SK-N-SH (cell line): ENCODE measurements at regions not wholly inside any gene's neighbourhood (a gene's known extent, or its start where the extent isn't known, plus 50 kb on each side); places are given as distances from the start of the nearest gene placed in this dataset.

ENCODE experiments used
- CTCF ChIA-PET: fragments of 300-600, 350-600 bp; formaldehyde crosslinking; extraction: SDS; loops from one replicate; lab custom pipeline; 2021; lab: Yijun Ruan, JAX
- POLR2A ChIA-PET: fragments of 350-600 bp; sonication (Branson Sonifier 250); formaldehyde crosslinking; extraction: SDS; loops from one replicate; lab custom pipeline; 2020; ENCODE audit warnings: antibody characterized with exemption, inconsistent platforms; lab: Yijun Ruan, JAX
- DNase-seq: peaks from one replicate; pipeline ENCODE4 v3.0.0; 2012
- H2AFZ ChIP-seq: fragments of 200-600 bp; sonication (generic); 2 replicates; pipeline ENCODE4 v1.8.1; 2016; ENCODE audit warnings: antibody characterized with exemption, mild to moderate bottlenecking, low read depth
- H3F3A ChIP-seq: fragments of 200-600 bp; sonication (generic); replicated peaks from 2 replicates; pipeline ENCODE3; 2016; ENCODE audit warnings: antibody characterized with exemption, mild to moderate bottlenecking; ENCODE audit not compliant: insufficient read depth
- H3K27ac ChIP-seq, 2 experiments: fragments of 200-500 bp in 1 of 2; fragments of 200-600 bp in 1 of 2; sonication (Bioruptor generic) in 1 of 2; sonication (generic), shearing (Covaris generic) in 1 of 2; 2 replicates each; pipeline versions ENCODE4 v1.5.1 to v1.6.1; 2014 to 2016; ENCODE audit warnings: low read depth in 2 of 2, inconsistent platforms in 1 of 2, low read length in 1 of 2, mild to moderate bottlenecking in 1 of 2, mixed read lengths in 1 of 2
- H3K27me3 ChIP-seq: fragments of 200-600 bp; sonication (generic), shearing (Covaris generic); 2 replicates; pipeline ENCODE4 v1.6.1; 2016; ENCODE audit warnings: mixed run types; ENCODE audit not compliant: insufficient read depth
- H3K36me3 ChIP-seq, 2 experiments: fragments of 200-500 bp in 1 of 2; fragments of 200-600 bp in 1 of 2; sonication (Bioruptor generic) in 1 of 2; sonication (generic) in 1 of 2; replicated peaks in 1 of 2; 2 replicates each; pipeline versions ENCODE3 to v1.5.1; 2014 to 2016; ENCODE audit warnings: low read length in 1 of 2, mild to moderate bottlenecking in 1 of 2; ENCODE audit not compliant: insufficient read depth in 2 of 2, control insufficient read depth in 1 of 2
- H3K4me1 ChIP-seq, 2 experiments: fragments of 200-500 bp in 1 of 2; fragments of 200-600 bp in 1 of 2; sonication (Bioruptor generic) in 1 of 2; sonication (generic), shearing (Covaris generic) in 1 of 2; 2 replicates each; pipeline versions ENCODE4 v1.5.1 to v1.6.1; 2014 to 2016; ENCODE audit warnings: low read depth in 1 of 2, low read length in 1 of 2, mixed run types in 1 of 2; ENCODE audit not compliant: insufficient read depth in 2 of 2, control insufficient read depth in 1 of 2
- H3K4me2 ChIP-seq: fragments of 200-600 bp; sonication (generic), shearing (Covaris generic); 2 replicates; pipeline ENCODE4 v1.6.1; 2017; ENCODE audit warnings: mixed run types
- H3K4me3 ChIP-seq, 2 experiments: fragments of 200-500 bp in 1 of 2; fragments of 200-600 bp in 1 of 2; sonication (Bioruptor generic) in 1 of 2; sonication (generic), shearing (Covaris generic) in 1 of 2; 2 replicates each; pipeline versions ENCODE4 v1.5.1 to v1.8.1; 2014 to 2016; ENCODE audit warnings: low read depth in 2 of 2, inconsistent platforms in 1 of 2, low read length in 1 of 2, mild to moderate bottlenecking in 1 of 2, mixed read lengths in 1 of 2, moderate library complexity in 1 of 2
- H3K79me2 ChIP-seq: fragments of 200-600 bp; sonication (generic); 2 replicates; pipeline ENCODE4 v1.8.1; 2017; ENCODE audit warnings: mild to moderate bottlenecking; ENCODE audit not compliant: insufficient read depth
- H3K9ac ChIP-seq: fragments of 200-600 bp; sonication (generic); 2 replicates; pipeline ENCODE4 v1.6.1; 2017; ENCODE audit warnings: mixed run types
- H3K9me2 ChIP-seq: fragments of 200-600 bp; sonication (generic); 2 replicates; pipeline ENCODE4 v1.6.1; 2017; ENCODE audit warnings: mixed run types
- H3K9me3 ChIP-seq: fragments of 200-600 bp; sonication (generic); 2 replicates; pipeline ENCODE4 v1.6.1; 2017; ENCODE audit warnings: mixed run types, mild to moderate bottlenecking, moderate library complexity
- H4K20me1 ChIP-seq: fragments of 200-600 bp; sonication (generic); 2 replicates; pipeline ENCODE4 v1.6.1; 2017; ENCODE audit warnings: mild to moderate bottlenecking, mixed run types; ENCODE audit not compliant: insufficient read depth
- CHD2 ChIP-seq: fragments of 150-350 bp; IDR thresholded peaks from 2 replicates; pipeline ENCODE4 v1.6.1; 2018; ENCODE audit warnings: low read length; ENCODE audit not compliant: partially characterized antibody
- CTCF ChIP-seq: fragments of 200-600 bp; sonication (generic); IDR thresholded peaks from 2 replicates; pipeline ENCODE4 v1.6.1; 2017; ENCODE audit warnings: antibody characterized with exemption, mild to moderate bottlenecking, moderate library complexity
- ELF1 ChIP-seq: IDR thresholded peaks from 2 replicates; pipeline ENCODE4 v1.4.0; 2012
- EZH2phosphoT487 ChIP-seq: fragments of 200-600 bp; sonication (generic); IDR thresholded peaks from 2 replicates; pipeline ENCODE4 v1.6.1; 2017; ENCODE audit warnings: low read depth, mixed run types, mild to moderate bottlenecking, antibody characterized with exemption, moderate library complexity, borderline replicate concordance
- FOSL2 ChIP-seq: IDR thresholded peaks from 2 replicates; pipeline ENCODE4 v1.4.0; 2012; ENCODE audit warnings: low read depth, mild to moderate bottlenecking, moderate library complexity, borderline replicate concordance
- GATA2 ChIP-seq: sonication (generic); formaldehyde crosslinking; IDR thresholded peaks from 2 replicates; pipeline ENCODE4 v1.5.0; 2020; ENCODE audit warnings: mild to moderate bottlenecking, missing genetic modification reagents
- JUND ChIP-seq: IDR thresholded peaks from 2 replicates; pipeline ENCODE4 v1.4.0; 2012
- PBX3 ChIP-seq: IDR thresholded peaks from 2 replicates; pipeline ENCODE4; 2012
- POLR2AphosphoS5 ChIP-seq: IDR thresholded peaks from 2 replicates; pipeline ENCODE4 v1.6.1; 2012; ENCODE audit warnings: low read depth, low read length
- RAD21 ChIP-seq: IDR thresholded peaks from 2 replicates; pipeline ENCODE4 v1.6.1; 2012; ENCODE audit warnings: mild to moderate bottlenecking, low read length
- RCOR1 ChIP-seq: fragments of 150-350 bp; IDR thresholded peaks from 2 replicates; pipeline ENCODE4 v1.6.1; 2017; ENCODE audit warnings: antibody characterized with exemption, low read length
- RFX5 ChIP-seq: IDR thresholded peaks from 2 replicates; pipeline ENCODE4 v1.6.1; 2012; ENCODE audit warnings: mild to moderate bottlenecking, improper control_type of control experiment, low read length
- SMC3 ChIP-seq: IDR thresholded peaks from 2 replicates; pipeline ENCODE4 v1.6.1; 2012; ENCODE audit warnings: low read depth, low read length, improper control_type of control experiment
- TEAD4 ChIP-seq: IDR thresholded peaks from 2 replicates; pipeline ENCODE4 v1.4.0; 2012; ENCODE audit warnings: mild to moderate bottlenecking, borderline replicate concordance; ENCODE audit not compliant: insufficient read depth
- USF1 ChIP-seq: IDR thresholded peaks from 2 replicates; pipeline ENCODE4 v1.4.0; 2012; ENCODE audit warnings: low read depth, borderline replicate concordance
- USF2 ChIP-seq: fragments of 150-350 bp; IDR thresholded peaks from 2 replicates; pipeline ENCODE4 v1.6.1; 2017; ENCODE audit warnings: antibody characterized with exemption, low read length, low read depth, borderline replicate concordance
- YY1 ChIP-seq: IDR thresholded peaks from 2 replicates; pipeline ENCODE4 v1.4.0; 2012; ENCODE audit warnings: low read depth, mild to moderate bottlenecking
- ZBTB33 ChIP-seq: IDR thresholded peaks from 2 replicates; pipeline ENCODE4 v1.4.0; 2012; ENCODE audit warnings: low read depth, borderline replicate concordance
- WGBS: methylation state at CpG from one replicate; pipeline ENCODE4 v1.1.6; 2017; ENCODE audit warnings: low lambda C conversion rate; 5-methylcytosine and 5-hydroxymethylcytosine counted together

- Histone ChIP-seq H3K9me2 (no peaks in the 10 kb centered on the region), H3K27me3 (no peaks in the 10 kb centered on the region), H3K9me3 (no peaks in the 10 kb centered on the region; the same call in 1 of the 2 replicates), H3K4me1 (no peaks in the 10 kb centered on the region), H4K20me1 (no peaks in the 10 kb centered on the region), H2AFZ (no peak overlapping the region), H3K9ac (no peak overlapping the region), H3K36me3 (no peaks in the 10 kb centered on the region), H3K27ac (no peak overlapping the region), H3K79me2 (no peaks in the 10 kb centered on the region), H3F3A (no peaks in the 10 kb centered on the region), H3K4me3 (no peak overlapping the region), H3K4me2 (no peak overlapping the region)
- CTCF ChIA-PET = interaction anchor here (0.8 kb wide), 1 partner anchor 45 kb away, joined by 3 read pairs; no protein-coding TSS in a partner anchor
- TF ChIP-seq POLR2AphosphoS5 (no peak), CHD2 (no peak), CTCF (no peak), RAD21 (no peak), PBX3 (no peak), FOSL2 (no peak), RCOR1 (no peak), EZH2phosphoT487 (no peak), YY1 (no peak), USF1 (no peak), ELF1 (no peak), ZBTB33 (no peak), GATA2 (CRISPR knock-in tag) (no peak), TEAD4 (no peak), SMC3 (no peak), USF2 (no peak), RFX5 (no peak), JUND (no peak)
- DNase-seq = no peak
- WGBS = 49% methylated on average over 5 of the region's 5 CpGs
- POLR2A ChIA-PET = no interaction called here
These were observed 79.3 kb upstream of the MEOX2 start for GRCh38 chr7:15765753-15766152.
